H9 (cell line): ENCODE measurements at regions not wholly inside any gene's neighbourhood (a gene's known extent, or its start where the extent isn't known, plus 50 kb on each side); places are given as distances from the start of the nearest gene placed in this dataset.

Source experiments
- DNase-seq: peaks from one replicate; pipeline ENCODE4 v3.0.0-alpha.2; 2017
- H2AFZ ChIP-seq: one replicate; pipeline ENCODE4 v1.6.1; 2013; ENCODE audit warnings: mild to moderate bottlenecking, low read length, control low read depth, moderate library complexity
- H2AK5ac ChIP-seq: 2 replicates; pipeline ENCODE4 v1.6.1; 2013; ENCODE audit warnings: low read length, control low read depth, mixed read lengths; ENCODE audit not compliant: insufficient read length
- H2BK120ac ChIP-seq: one replicate; pipeline ENCODE4 v1.6.1; 2013; ENCODE audit warnings: low read depth, mild to moderate bottlenecking, low read length, control low read depth, inconsistent platforms; ENCODE audit not compliant: poor library complexity, severe bottlenecking
- H2BK12ac ChIP-seq: 2 replicates; pipeline ENCODE4 v1.6.1; 2013; ENCODE audit warnings: low read length, control low read depth, mixed read lengths, low read depth; ENCODE audit not compliant: insufficient read length
- H2BK15ac ChIP-seq: 2 replicates; pipeline ENCODE4 v1.6.1; 2013; ENCODE audit warnings: low read depth, low read length, control low read depth
- H2BK20ac ChIP-seq: one replicate; pipeline ENCODE4 v1.6.1; 2013; ENCODE audit warnings: low read depth, mild to moderate bottlenecking, low read length, control low read depth, inconsistent platforms; ENCODE audit not compliant: poor library complexity, severe bottlenecking
- H2BK5ac ChIP-seq: 2 replicates; pipeline ENCODE4 v1.6.1; 2013; ENCODE audit warnings: low read length, control low read depth, mixed read lengths; ENCODE audit not compliant: insufficient read length
- H3K14ac ChIP-seq: 2 replicates; pipeline ENCODE4 v1.6.1; 2013; ENCODE audit warnings: low read length, control low read depth; ENCODE audit not compliant: insufficient read depth
- H3K18ac ChIP-seq: 2 replicates; pipeline ENCODE4 v1.6.1; 2013; ENCODE audit warnings: low read depth, mild to moderate bottlenecking, mixed read lengths, low read length, control low read depth; ENCODE audit not compliant: insufficient read length
- H3K23ac ChIP-seq: 2 replicates; pipeline ENCODE4 v1.6.1; 2013; ENCODE audit warnings: low read length, control low read depth, mixed read lengths, low read depth; ENCODE audit not compliant: insufficient read length
- H3K23me2 ChIP-seq: 2 replicates; pipeline ENCODE4 v1.6.1; 2013; ENCODE audit warnings: low read depth, mild to moderate bottlenecking, mixed read lengths, low read length, control low read depth; ENCODE audit not compliant: insufficient read length, poor library complexity, severe bottlenecking
- H3K27ac ChIP-seq: 2 replicates; pipeline ENCODE4 v1.5.1; 2013; ENCODE audit warnings: low read length, control low read depth, mixed read lengths, low read depth; ENCODE audit not compliant: insufficient read length
- H3K27me3 ChIP-seq: 2 replicates; pipeline ENCODE4 v1.6.1; 2013; ENCODE audit warnings: low read length, control low read depth, inconsistent platforms; ENCODE audit not compliant: insufficient read depth
- H3K4ac ChIP-seq: 2 replicates; pipeline ENCODE4 v1.6.1; 2013; ENCODE audit warnings: low read depth, mild to moderate bottlenecking, control low read depth, inconsistent platforms, low read length, moderate library complexity
- H3K4me1 ChIP-seq: 2 replicates; pipeline ENCODE4 v1.6.1; 2013; ENCODE audit warnings: low read length, control low read depth, inconsistent platforms; ENCODE audit not compliant: insufficient read depth
- H3K4me2 ChIP-seq: 2 replicates; pipeline ENCODE4 v1.6.1; 2013; ENCODE audit warnings: low read length, control low read depth, mixed read lengths; ENCODE audit not compliant: insufficient read length, insufficient read depth
- H3K56ac ChIP-seq: 2 replicates; pipeline ENCODE4 v1.6.1; 2013; ENCODE audit warnings: low read depth, mild to moderate bottlenecking, mixed read lengths, low read length, control low read depth; ENCODE audit not compliant: insufficient read length
- H3K79me1 ChIP-seq: 2 replicates; pipeline ENCODE4 v1.6.1; 2013; ENCODE audit warnings: low read depth, mild to moderate bottlenecking, moderate library complexity, low read length, control low read depth, inconsistent platforms; ENCODE audit not compliant: insufficient read depth, poor library complexity, severe bottlenecking
- H3K79me2 ChIP-seq: 2 replicates; pipeline ENCODE4 v1.6.1; 2013; ENCODE audit warnings: low read length, control low read depth, inconsistent platforms; ENCODE audit not compliant: insufficient read depth
- H3K9ac ChIP-seq: 2 replicates; pipeline ENCODE4 v1.6.1; 2013; ENCODE audit warnings: low read length, control low read depth, mixed read lengths; ENCODE audit not compliant: insufficient read length; ENCODE audit errors: extremely low read depth
- H3K9me3 ChIP-seq: one replicate; pipeline ENCODE4 v1.6.1; 2013; ENCODE audit warnings: low read depth, low read length, inconsistent platforms; ENCODE audit not compliant: control insufficient read depth
- H3T11ph ChIP-seq: one replicate; pipeline ENCODE4 v1.6.1; 2013; ENCODE audit warnings: mild to moderate bottlenecking, low read length, control low read depth, inconsistent platforms
- H4K20me1 ChIP-seq: one replicate; pipeline ENCODE4 v1.6.1; 2013; ENCODE audit not compliant: control insufficient read depth, insufficient read length, insufficient read depth
- H4K5ac ChIP-seq: 2 replicates; pipeline ENCODE4 v1.6.1; 2013; ENCODE audit warnings: low read depth, mild to moderate bottlenecking, mixed read lengths, low read length, control low read depth; ENCODE audit not compliant: insufficient read length
- H4K8ac ChIP-seq: replicated peaks from 2 replicates; pipeline ENCODE4 v1.6.1; 2013; ENCODE audit warnings: low read length, control low read depth, mixed read lengths, low read depth; ENCODE audit not compliant: insufficient read length
- H4K91ac ChIP-seq: 2 replicates; pipeline ENCODE4 v1.6.1; 2013; ENCODE audit warnings: low read depth, mild to moderate bottlenecking, moderate library complexity, mixed read lengths, low read length, control low read depth; ENCODE audit not compliant: insufficient read length
- H3K27ac Mint-ChIP-seq, 3 experiments: 2 replicates in 2 of 3; 3 replicates in 1 of 3; pipeline ENCODE4 v1.8.0; 2020 to 2021; ENCODE audit warnings: mixed read lengths in 3 of 3, mild to moderate bottlenecking in 1 of 3, moderate library complexity in 1 of 3
- H3K27me3 Mint-ChIP-seq: 2 replicates; pipeline ENCODE4 v1.8.0; 2021; ENCODE audit warnings: low read depth, mild to moderate bottlenecking, moderate library complexity, mixed read lengths
- H3K36me3 Mint-ChIP-seq, 3 experiments: 2 replicates in 2 of 3; 3 replicates in 1 of 3; pipeline ENCODE4 v1.8.0; 2020 to 2021; ENCODE audit warnings: low read depth in 3 of 3, mixed read lengths in 3 of 3; ENCODE audit not compliant: insufficient read depth in 1 of 3
- H3K4me1 Mint-ChIP-seq, 2 experiments: 2 replicates each; pipeline ENCODE4 v1.8.0; 2020; ENCODE audit warnings: mixed read lengths in 2 of 2
- H3K4me3 Mint-ChIP-seq, 2 experiments: 2 replicates in 1 of 2; 3 replicates in 1 of 2; pipeline ENCODE4 v1.8.0; 2020 to 2021; ENCODE audit warnings: mild to moderate bottlenecking in 2 of 2, mixed read lengths in 2 of 2, moderate library complexity in 1 of 2
- H3K9me3 Mint-ChIP-seq, 2 experiments: 2 replicates in 1 of 2; 3 replicates in 1 of 2; pipeline ENCODE4 v1.8.0; 2020; ENCODE audit warnings: mild to moderate bottlenecking in 2 of 2, mixed read lengths in 2 of 2, moderate library complexity in 1 of 2
- CTCF ChIP-seq: fragments of 200-600 bp; sonication (generic); conservative IDR thresholded peaks from 3 replicates; pipeline ENCODE4 v1.8.0; 2021; ENCODE audit warnings: antibody characterized with exemption, mild to moderate bottlenecking
- WGBS: extraction: QIAGEN DNeasy Blood & Tissue Kit; methylation state at CpG from one replicate; pipeline ENCODE4 v1.1.7; 2013; ENCODE audit warnings: missing lambda C conversion rate, low lambda C conversion rate, mixed read lengths; ENCODE audit not compliant: insufficient read length; ENCODE audit errors: extremely low coverage; 5-methylcytosine and 5-hydroxymethylcytosine counted together

DNA sequence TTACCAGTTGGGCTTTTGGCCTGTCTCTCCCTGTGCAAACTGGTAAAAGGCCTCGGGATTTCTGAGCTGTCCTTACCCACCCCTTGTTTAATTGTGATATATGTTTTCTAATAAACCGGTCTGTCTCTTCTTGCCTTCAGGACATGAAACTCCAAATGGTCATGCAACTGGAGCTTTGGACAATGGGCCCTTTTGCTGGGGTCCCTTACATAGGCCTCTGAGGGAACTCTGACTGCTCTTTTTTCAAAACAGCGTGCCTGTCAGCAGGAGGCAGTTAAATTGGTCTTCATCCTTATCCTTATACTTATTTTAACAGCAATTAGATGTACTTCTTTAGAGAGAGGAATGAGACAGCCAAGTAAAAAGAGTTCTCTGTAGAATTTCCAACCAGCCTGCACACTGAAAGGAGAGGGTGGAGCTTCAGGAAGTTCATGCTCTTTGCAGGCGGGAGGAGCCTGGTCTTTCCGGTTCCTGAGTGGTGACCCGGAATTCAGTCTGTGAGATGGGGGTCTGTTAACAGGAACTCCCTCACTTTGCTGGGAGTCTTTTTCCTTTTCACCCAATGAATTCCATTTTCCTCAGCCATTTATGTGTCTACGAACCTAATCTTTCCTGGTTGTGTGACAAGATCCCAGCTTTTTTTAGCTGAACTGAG, 299.6 kb upstream of the GJE1 start:
- Mint-ChIP-seq H3K27ac (peak overlapping the region in 1 of 3 experiments; percentile 70; a peak in 2 of 7 replicates), H3K9me3 (0 out of 5 replicates have a peak, but pooled peaks cover 0 to 2% of the 10 kb centered on the region in 2 experiments), H3K36me3 (0 out of 7 replicates have a peak, but pooled peaks cover 0 to 2% (median 0%) of the 10 kb centered on the region in 3 experiments), H3K4me1 (peaks cover 36 to 38% of the 10 kb centered on the region in 2 experiments), H3K27me3 (no peaks in the 10 kb centered on the region), H3K4me3 (no peak overlapping the region)
- Histone ChIP-seq H2AFZ (no peak overlapping the region), H3K4ac (no peak overlapping the region), H4K91ac (no peak overlapping the region), H3T11ph (no peak overlapping the region), H3K56ac (no peak overlapping the region), H3K79me1 (no peaks in the 10 kb centered on the region), H2BK15ac (no peak overlapping the region), H3K23ac (no peak overlapping the region), H3K4me2 (no peak overlapping the region), H4K8ac (no peak overlapping the region), H2BK20ac (no peak overlapping the region), H2AK5ac (no peak overlapping the region), H4K20me1 (no peaks in the 10 kb centered on the region), H3K27ac (no peak overlapping the region), H3K27me3 (no peaks in the 10 kb centered on the region), H3K9ac (no peak overlapping the region), H3K18ac (no peak overlapping the region), H2BK120ac (no peak overlapping the region), H3K4me1 (peaks cover 9% of the 10 kb centered on the region; the same call in 1 of the 2 replicates), H2BK5ac (no peak overlapping the region), H3K9me3 (no peaks in the 10 kb centered on the region), H3K23me2 (no peaks in the 10 kb centered on the region), H2BK12ac (no peak overlapping the region), H3K14ac (no peak overlapping the region), H3K79me2 (0 out of 2 replicates have a peak, but pooled peaks cover 1% of the 10 kb centered on the region), H4K5ac (no peak overlapping the region)
- TF ChIP-seq CTCF = no peak
- no CpG with 5 or more reads among the region's 7 CpGs for WGBS
- DNase-seq = no peak
